Endodermal cell (in vitro differentiated cells): ENCODE measurements at regions not wholly inside any gene's neighbourhood (a gene's known extent, or its start where the extent isn't known, plus 50 kb on each side); places are given as distances from the start of the nearest gene placed in this dataset.

ENCODE experiments used
- DNase-seq: peaks from one replicate; pipeline ENCODE4 v3.0.0-alpha.2; 2017
- H3K27ac ChIP-seq: 2 replicates; pipeline ENCODE4 v1.5.1; 2013; ENCODE audit warnings: mild to moderate bottlenecking, low read depth, low read length, moderate library complexity
- H3K27me3 ChIP-seq: 2 replicates; pipeline ENCODE4 v1.6.1; 2013; ENCODE audit warnings: mild to moderate bottlenecking, low read length, moderate library complexity; ENCODE audit not compliant: insufficient read depth, control insufficient read depth, poor library complexity, severe bottlenecking
- H3K36me3 ChIP-seq: 2 replicates; pipeline ENCODE4 v1.7.0; 2013; ENCODE audit warnings: mild to moderate bottlenecking, low read length, moderate library complexity; ENCODE audit not compliant: control insufficient read depth, insufficient read depth
- H3K4me1 ChIP-seq: one replicate; pipeline ENCODE4 v1.7.0; 2013; ENCODE audit warnings: low read length; ENCODE audit not compliant: control insufficient read depth, insufficient read depth
- H3K4me3 ChIP-seq: 2 replicates; pipeline ENCODE4 v1.5.1; 2013; ENCODE audit warnings: mild to moderate bottlenecking, low read length, moderate library complexity
- H3K9ac ChIP-seq: 2 replicates; pipeline ENCODE4 v1.6.1; 2013; ENCODE audit warnings: mild to moderate bottlenecking, low read length, moderate library complexity; ENCODE audit not compliant: poor library complexity, severe bottlenecking; ENCODE audit errors: extremely low read depth
- H3K9me3 ChIP-seq: 2 replicates; pipeline ENCODE4 v1.6.1; 2013; ENCODE audit warnings: mild to moderate bottlenecking, low read length, moderate library complexity; ENCODE audit not compliant: control insufficient read depth
- H3K27ac Mint-ChIP-seq: 2 replicates; pipeline ENCODE4 v1.8.0; 2020; ENCODE audit warnings: mixed read lengths
- H3K27me3 Mint-ChIP-seq: 2 replicates; pipeline ENCODE4 v1.8.0; 2021; ENCODE audit warnings: mild to moderate bottlenecking, mixed read lengths; ENCODE audit not compliant: insufficient read depth
- H3K36me3 Mint-ChIP-seq: 2 replicates; pipeline ENCODE4 v1.8.0; 2020; ENCODE audit warnings: low read depth, mixed read lengths
- H3K4me1 Mint-ChIP-seq: 2 replicates; pipeline ENCODE4 v1.8.0; 2020; ENCODE audit warnings: mixed read lengths
- H3K4me3 Mint-ChIP-seq: 2 replicates; pipeline ENCODE4 v1.8.0; 2020; ENCODE audit warnings: mild to moderate bottlenecking, moderate library complexity, mixed read lengths
- H3K9me3 Mint-ChIP-seq: 2 replicates; pipeline ENCODE4 v1.8.0; 2020; ENCODE audit warnings: mild to moderate bottlenecking, mixed read lengths
- WGBS, 2 experiments: methylation state at CpG; one replicate each; pipeline versions ENCODE4 v1.1.5 to v1.1.7; 2013; ENCODE audit warnings: missing lambda C conversion rate in 2 of 2, mixed read lengths in 1 of 2; ENCODE audit not compliant: insufficient coverage in 1 of 2, insufficient read length in 1 of 2; 5-methylcytosine and 5-hydroxymethylcytosine counted together
- TF ChIP-seq, protein P1 (sequence below): fragments of 200-600 bp; sonication (generic); conservative IDR thresholded peaks from 2 replicates; pipeline ENCODE4 v1.5.0; 2021; ENCODE audit warnings: antibody characterized with exemption, mild to moderate bottlenecking

GRCh38 chrX:75892749-75893148 lies 107.7 kb upstream of the MAGEE2 start:
- TF ChIP-seq, protein P1, sequence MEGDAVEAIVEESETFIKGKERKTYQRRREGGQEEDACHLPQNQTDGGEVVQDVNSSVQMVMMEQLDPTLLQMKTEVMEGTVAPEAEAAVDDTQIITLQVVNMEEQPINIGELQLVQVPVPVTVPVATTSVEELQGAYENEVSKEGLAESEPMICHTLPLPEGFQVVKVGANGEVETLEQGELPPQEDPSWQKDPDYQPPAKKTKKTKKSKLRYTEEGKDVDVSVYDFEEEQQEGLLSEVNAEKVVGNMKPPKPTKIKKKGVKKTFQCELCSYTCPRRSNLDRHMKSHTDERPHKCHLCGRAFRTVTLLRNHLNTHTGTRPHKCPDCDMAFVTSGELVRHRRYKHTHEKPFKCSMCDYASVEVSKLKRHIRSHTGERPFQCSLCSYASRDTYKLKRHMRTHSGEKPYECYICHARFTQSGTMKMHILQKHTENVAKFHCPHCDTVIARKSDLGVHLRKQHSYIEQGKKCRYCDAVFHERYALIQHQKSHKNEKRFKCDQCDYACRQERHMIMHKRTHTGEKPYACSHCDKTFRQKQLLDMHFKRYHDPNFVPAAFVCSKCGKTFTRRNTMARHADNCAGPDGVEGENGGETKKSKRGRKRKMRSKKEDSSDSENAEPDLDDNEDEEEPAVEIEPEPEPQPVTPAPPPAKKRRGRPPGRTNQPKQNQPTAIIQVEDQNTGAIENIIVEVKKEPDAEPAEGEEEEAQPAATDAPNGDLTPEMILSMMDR = no peak

GRCh38 chrX:75893281-75893680 lies 108.2 kb upstream of the MAGEE2 start:
- Histone ChIP-seq H3K9me3 (no peaks in the 10 kb centered on the region), H3K4me3 (no peak overlapping the region), H3K9ac (no peak overlapping the region), H3K27ac (no peak overlapping the region), H3K27me3 (no peaks in the 10 kb centered on the region), H3K4me1 (no peaks in the 10 kb centered on the region), H3K36me3 (no peaks in the 10 kb centered on the region)
- H3K36me3 Mint-ChIP-seq = no peaks in the 10 kb centered on the region
- DNase-seq = no peak
- WGBS, 2 experiments = 83 to 100% methylated on average over 1 to 8 of the region's 8 CpGs
- H3K9me3 Mint-ChIP-seq = peaks cover 52% of the 10 kb centered on the region
- no peaks in the 10 kb centered on the region for H3K4me1 Mint-ChIP-seq
- no peaks in the 10 kb centered on the region for H3K27me3 Mint-ChIP-seq
- TF ChIP-seq, protein P1 = no peak
- H3K4me3 Mint-ChIP-seq = no peak overlapping the region
- H3K27ac Mint-ChIP-seq = no peak overlapping the region

More at GRCh38 chrX:75892749-75893148, 107.7 kb upstream of the MAGEE2 start:
- H3K4me3 Mint-ChIP-seq = no peak overlapping the region
- Histone ChIP-seq H3K9ac (no peak overlapping the region), H3K4me1 (no peaks in the 10 kb centered on the region), H3K27me3 (no peaks in the 10 kb centered on the region), H3K36me3 (no peaks in the 10 kb centered on the region), H3K27ac (no peak overlapping the region), H3K9me3 (no peaks in the 10 kb centered on the region), H3K4me3 (no peak overlapping the region)
- DNase-seq = no peak
- H3K4me1 Mint-ChIP-seq = no peaks in the 10 kb centered on the region
- WGBS, 2 experiments = 80% methylated on average over 1 of the region's 2 CpGs; no CpG with 5 or more reads in 1 of the 2 experiments
- peaks cover 51% of the 10 kb centered on the region for H3K9me3 Mint-ChIP-seq
- no peaks in the 10 kb centered on the region for H3K36me3 Mint-ChIP-seq
- no peak overlapping the region for H3K27ac Mint-ChIP-seq
- H3K27me3 Mint-ChIP-seq = no peaks in the 10 kb centered on the region

- Mint-ChIP-seq H3K4me3 (no peak overlapping the region), H3K27ac (no peak overlapping the region), H3K4me1 (no peaks in the 10 kb centered on the region), H3K9me3 (peaks cover 59% of the 10 kb centered on the region), H3K36me3 (no peaks in the 10 kb centered on the region), H3K27me3 (no peaks in the 10 kb centered on the region)
- H3K9me3 ChIP-seq = no peaks in the 10 kb centered on the region
- DNase-seq = no peak
- no peak overlapping the region for H3K27ac ChIP-seq
- H3K27me3 ChIP-seq = no peaks in the 10 kb centered on the region
- WGBS, 2 experiments = 84 to 100% methylated on average over 1 to 2 of the region's 2 CpGs
- no peak overlapping the region for H3K4me3 ChIP-seq
- no peaks in the 10 kb centered on the region for H3K4me1 ChIP-seq
- H3K9ac ChIP-seq = no peak overlapping the region
- TF ChIP-seq, protein P1 = no peak
- no peaks in the 10 kb centered on the region for H3K36me3 ChIP-seq
These were observed 126.7 kb upstream of the MAGEE2 start for GRCh38 chrX:75911716-75912115.
